RCC 7860 (cell line): ENCODE measurements at regions not wholly inside any gene's neighbourhood (a gene's known extent, or its start where the extent isn't known, plus 50 kb on each side); places are given as distances from the start of the nearest gene placed in this dataset.
"Not testable (repeated sequence)": the region's sequence is repeated elsewhere in the genome, so short reads cannot be mapped to it uniquely, and the experiment has no call there.

Experiments used
- DNase-seq: peaks from one replicate; pipeline ENCODE4 v3.0.0-alpha.2; 2015; ENCODE audit warnings: low spot score
- FAIRE-seq: peaks from 2 replicates; lab custom pipeline; 2012; peaks lifted over from hg19 to GRCh38; lab: Jason Lieb, UNC

GRCh38 chr14:105765893-105766614 is 239.7 kb downstream of the TMEM121 start:
- no peak for FAIRE-seq

GRCh38 chr14:105767315-105767714 is 240.9 kb downstream of the TMEM121 start:
- DNase-seq (no peak), FAIRE-seq (no peak)

More at GRCh38 chr14:105765893-105766614, 239.7 kb downstream of the TMEM121 start:
- DNase-seq: no peak

- FAIRE-seq, DNase-seq: not testable (repeated sequence)
Measured at GRCh38 chr14:105768039-105768438, 241.7 kb downstream of the TMEM121 start.

DNA sequence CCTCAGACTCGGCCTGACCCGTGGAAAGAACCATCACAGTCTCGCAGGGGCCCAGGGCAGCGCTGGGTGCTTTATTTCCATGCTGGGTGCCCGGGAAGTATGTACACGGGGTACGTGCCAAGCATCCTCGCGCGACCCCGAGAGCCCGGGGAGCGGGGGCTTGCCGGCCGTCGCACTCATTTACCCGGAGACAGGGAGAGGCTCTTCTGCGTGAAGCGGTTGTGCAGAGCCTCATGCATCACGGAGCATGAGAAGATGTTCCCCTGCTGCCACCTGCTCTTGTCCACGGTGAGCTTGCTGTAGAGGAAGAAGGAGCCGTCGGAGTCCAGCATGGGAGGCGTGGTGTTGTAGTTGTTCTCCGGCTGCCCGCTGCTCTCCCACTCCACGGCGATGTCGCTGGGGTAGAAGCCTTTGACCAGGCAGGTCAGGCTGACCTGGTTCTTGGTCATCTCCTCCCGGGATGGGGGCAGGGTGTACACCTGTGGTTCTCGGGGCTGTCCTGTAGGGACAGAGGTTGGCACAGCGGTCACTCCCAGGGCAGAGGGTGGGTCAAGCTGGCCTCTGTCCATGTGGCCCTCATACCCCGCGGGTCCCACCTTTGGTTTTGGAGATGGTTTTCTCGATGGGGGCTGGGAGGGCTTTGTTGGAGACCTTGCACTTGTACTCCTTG is 242.8 kb downstream of the TMEM121 start:
- not testable (repeated sequence) for FAIRE-seq, DNase-seq

- not testable (repeated sequence) for FAIRE-seq, DNase-seq
Measured at GRCh38 chr14:105770619-105771216, 244.3 kb downstream of the TMEM121 start.

- FAIRE-seq: not testable (repeated sequence)
Measured at GRCh38 chr14:105771261-105772226, 245.2 kb downstream of the TMEM121 start.

GRCh38 chr14:105772710-105773250 is 246.4 kb downstream of the TMEM121 start:
- not testable (repeated sequence) for DNase-seq, FAIRE-seq

More at GRCh38 chr14:105771261-105772226, 245.2 kb downstream of the TMEM121 start:
- not testable (repeated sequence) for DNase-seq

DNA sequence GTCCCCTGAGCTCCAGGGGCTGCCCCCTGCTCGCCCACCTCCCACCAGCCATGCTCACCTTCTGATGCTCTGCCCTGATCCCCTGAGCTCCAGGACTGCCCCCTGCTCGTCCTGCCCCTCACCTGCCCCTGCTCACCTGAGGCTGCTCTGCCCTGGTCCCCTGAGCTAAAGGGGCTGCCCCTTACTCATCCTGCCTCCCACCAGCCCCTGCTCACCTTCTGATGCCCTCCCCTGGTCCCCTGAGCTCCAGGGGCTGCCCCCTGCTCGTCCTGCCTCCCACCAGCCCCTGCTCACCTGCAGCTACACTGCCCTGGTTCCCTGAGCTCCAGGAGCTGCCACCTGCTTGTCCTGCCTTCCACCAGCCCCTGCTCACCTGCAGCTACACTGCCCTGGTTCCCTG is 247.2 kb downstream of the TMEM121 start:
- DNase-seq (no peak), FAIRE-seq (no peak)

DNA sequence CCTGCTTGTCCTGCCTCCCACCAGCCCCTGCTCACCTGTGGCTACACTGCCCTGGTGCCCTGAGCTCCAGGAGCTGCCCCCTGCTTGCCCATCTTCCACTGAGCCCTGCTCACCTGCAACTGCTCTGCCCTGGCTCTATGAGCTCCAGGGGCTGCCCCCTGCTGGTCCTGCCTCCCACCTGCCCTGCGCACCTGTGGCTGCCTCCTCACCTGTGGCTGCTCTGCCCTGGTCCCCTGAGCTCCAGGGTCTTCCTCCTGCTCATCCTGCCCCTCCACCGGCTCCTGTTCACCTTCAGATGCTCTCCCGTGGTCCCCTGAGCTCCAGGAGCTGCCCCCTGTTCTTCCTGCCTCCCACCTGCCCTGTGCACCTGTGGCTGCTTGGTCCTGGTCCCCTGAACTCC is 247.6 kb downstream of the TMEM121 start:
- DNase-seq (no peak), FAIRE-seq (no peak)

GRCh38 chr14:105774585-105775348 is 248.4 kb downstream of the TMEM121 start:
- DNase-seq, FAIRE-seq: not testable (repeated sequence)

- FAIRE-seq: not testable (repeated sequence)
Measured at GRCh38 chr14:105775349-105775923, 249.1 kb downstream of the TMEM121 start.

DNA sequence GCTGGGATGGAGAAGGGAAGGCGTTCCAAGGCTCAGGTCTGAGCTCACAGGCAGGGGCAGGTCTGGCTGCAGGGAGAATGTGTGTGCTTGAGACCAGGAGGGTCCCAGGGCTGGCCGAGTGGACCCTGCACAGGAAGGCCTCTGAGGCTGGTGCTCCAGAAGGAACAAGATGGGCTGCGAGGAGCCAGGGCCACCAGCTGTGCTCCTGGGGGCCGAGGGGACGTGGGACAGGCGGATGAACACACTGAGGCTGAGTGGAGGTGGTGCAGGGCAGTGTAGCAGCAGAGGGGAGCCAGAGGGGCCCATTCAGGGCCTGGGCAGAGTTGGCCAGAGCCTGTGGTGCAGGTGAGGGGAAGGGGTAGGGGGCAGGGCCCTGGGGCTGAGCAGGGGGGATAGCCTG is 249.7 kb downstream of the TMEM121 start:
- not testable (repeated sequence) for DNase-seq, FAIRE-seq

More at GRCh38 chr14:105775349-105775923, 249.1 kb downstream of the TMEM121 start:
- DNase-seq: not testable (repeated sequence)

- FAIRE-seq: no peak
- no peak for DNase-seq
Measured at GRCh38 chr14:105776924-105777323, 250.5 kb downstream of the TMEM121 start.

DNA sequence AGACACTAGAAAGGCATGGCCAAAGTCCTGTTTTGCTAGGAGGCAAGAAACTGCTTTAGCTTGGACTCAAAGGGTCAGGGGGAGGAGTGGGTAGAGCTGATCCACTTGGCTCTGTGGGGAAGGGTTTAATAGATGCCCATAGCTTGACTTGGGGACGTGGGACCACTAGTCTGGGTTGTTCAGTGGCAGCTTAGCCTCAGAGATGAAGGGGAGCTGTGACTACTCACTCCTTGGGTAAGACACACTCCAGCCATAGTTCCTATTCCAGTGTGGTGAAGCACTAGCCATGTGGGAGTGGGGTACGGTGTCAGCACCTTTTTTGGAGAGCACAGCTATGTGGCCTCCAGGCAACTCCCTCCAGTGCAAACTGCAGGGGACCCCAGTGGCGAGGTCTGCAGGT is 257.3 kb downstream of the TMEM121 start:
- no peak for FAIRE-seq
- no peak for DNase-seq

GRCh38 chr14:105793836-105794235 is 267.5 kb downstream of the TMEM121 start:
- DNase-seq (no peak), FAIRE-seq (no peak)

DNA sequence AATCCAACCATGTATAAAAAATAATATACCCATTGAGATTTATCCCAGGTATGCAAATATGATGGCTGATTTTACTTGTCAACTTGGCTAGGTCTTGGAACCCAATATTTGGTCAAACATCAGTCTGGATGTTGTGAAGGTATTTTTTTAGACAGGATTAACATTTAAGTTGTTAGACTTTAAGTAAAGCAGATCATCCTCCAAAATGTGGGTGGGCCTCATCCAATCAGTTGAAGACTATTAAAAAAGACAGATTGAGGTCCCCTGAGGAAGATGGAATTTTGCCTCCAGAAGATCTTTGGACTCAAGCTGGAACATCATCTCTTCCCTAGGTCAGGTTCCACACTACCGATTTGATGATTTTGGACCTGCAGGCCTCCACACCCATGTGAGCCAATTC is 271.2 kb downstream of the TMEM121 start:
- no peak for FAIRE-seq
- no peak for DNase-seq

GRCh38 chr14:105805701-105806100 is 279.3 kb downstream of the TMEM121 start:
- no peak for FAIRE-seq
- DNase-seq: no peak

DNA sequence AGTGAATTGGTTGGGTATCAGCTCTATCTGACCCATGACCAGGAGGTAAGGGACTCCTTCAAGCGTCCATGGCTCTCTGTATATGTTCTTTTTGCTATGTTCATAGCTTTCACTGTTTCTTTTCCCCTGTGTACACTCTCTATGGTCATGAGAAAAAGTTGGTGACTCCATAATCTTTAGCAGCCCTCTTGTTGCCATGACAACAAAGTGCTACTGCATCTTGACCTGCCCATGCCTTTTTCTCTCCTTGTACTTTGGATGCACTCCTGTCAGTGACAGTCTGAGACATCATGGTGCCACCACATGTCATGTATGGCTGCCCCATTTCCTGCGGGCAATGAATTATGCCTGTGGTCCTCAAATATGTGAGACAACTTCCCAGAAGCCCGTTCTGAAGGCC is 280.2 kb downstream of the TMEM121 start:
- FAIRE-seq: no peak

More for the DNA sequence above, 280.2 kb downstream of the TMEM121 start:
- no peak for DNase-seq
